NCI-H510A treated with DMSO at 0.1 percent for 48 hours (cell line): ENCODE measurements at regions not wholly inside any gene's neighbourhood (a gene's known extent, or its start where the extent isn't known, plus 50 kb on each side); places are given as distances from the start of the nearest gene placed in this dataset.

Source experiments
- DNase-seq: peaks from one replicate; lab custom pipeline; 2025; lab: John Stamatoyannopoulos, UW

DNA sequence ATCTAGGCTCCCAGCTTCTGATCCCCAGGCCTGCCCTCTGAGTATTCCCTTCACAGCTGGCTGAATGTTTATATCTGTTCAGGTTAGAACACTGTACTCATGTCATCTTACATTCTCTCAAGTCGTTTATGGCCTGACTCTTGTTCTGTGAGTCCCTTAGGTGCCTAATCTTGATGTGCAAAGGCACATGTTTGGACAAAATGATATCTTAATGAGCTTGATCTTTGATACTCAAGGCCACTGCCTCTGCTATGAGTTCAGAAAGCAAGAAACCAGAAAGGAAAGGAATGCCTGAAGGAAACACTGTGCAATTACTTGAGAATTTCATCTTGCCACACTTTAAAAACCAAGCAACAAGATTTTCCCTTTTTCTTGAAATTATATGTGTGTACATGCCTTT lies 391.8 kb upstream of the ZNF608 start:
- DNase-seq: no peak

DNA sequence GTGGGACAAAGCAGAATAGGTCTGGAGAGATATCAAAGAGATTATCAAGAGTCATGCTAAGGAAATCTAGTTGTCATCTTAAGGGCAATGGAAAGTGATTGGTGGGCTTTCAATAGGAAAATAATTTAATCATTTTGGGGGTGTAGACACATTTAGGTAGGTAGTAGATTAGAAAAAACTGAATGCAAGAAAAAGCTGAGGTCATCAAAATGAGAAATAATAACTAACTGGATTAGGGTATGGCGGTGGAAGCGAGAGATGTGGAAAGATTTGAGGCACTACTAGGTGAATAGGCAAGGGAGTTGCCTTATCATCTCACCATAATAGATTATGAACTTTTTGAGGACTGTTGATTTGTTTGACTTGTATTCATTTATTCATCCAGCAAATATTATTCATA lies 393.2 kb upstream of the ZNF608 start:
- DNase-seq: no peak

DNA sequence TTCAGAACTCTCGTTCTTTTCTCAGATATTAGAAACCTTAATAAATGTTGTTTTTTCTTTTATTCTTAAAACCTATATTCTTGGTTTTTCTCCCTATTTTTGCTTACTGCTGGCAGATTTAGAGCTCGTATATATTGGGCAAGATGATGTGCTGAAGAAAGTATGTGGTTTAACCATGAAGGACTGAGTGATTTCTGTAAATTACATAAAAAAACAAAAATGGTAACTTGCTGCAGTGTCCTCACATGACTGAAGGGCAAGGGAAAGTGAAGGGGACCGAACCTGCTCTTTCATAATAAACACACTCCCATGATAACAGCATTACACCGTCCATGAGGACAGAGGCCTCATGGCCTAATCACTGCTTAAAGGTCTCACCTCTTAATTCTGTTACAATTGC lies 393.8 kb upstream of the ZNF608 start:
- DNase-seq: no peak

DNA sequence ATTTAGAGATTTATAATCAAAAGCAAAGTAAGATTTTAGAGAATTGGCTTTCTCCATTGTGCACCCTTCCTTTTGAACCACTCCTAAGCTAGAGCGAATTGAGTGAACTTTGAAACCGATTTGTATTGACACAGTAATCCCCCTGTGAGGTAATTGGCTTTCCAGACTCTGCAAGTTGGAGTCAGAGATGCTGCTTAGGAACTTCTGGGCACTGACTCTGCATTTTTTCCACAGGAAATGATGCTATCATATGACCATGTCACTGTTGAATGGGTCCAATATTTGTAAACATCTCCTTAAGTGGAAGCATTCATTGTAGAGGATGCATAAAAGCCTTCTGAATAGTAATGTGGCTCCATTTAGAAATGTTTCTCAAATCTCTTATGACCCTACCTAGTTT lies 394.4 kb upstream of the ZNF608 start:
- DNase-seq: peak; percentile 9

- no peak for DNase-seq
Observed at GRCh38 chr5:125142458-125142857, 396.0 kb upstream of the ZNF608 start.

GRCh38 chr5:125143011-125143410 lies 396.6 kb upstream of the ZNF608 start:
- no peak for DNase-seq

- DNase-seq: peak; percentile 21
Observed at GRCh38 chr5:125148076-125148475, 401.6 kb upstream of the ZNF608 start.

- DNase-seq: no peak
Observed at GRCh38 chr5:125148706-125149105, 402.3 kb upstream of the ZNF608 start.

GRCh38 chr5:125149110-125149509 lies 402.7 kb upstream of the ZNF608 start:
- no peak for DNase-seq

GRCh38 chr5:125149527-125149926 lies 403.1 kb upstream of the ZNF608 start:
- DNase-seq: no peak

- no peak for DNase-seq
Observed at GRCh38 chr5:125150041-125150669, 403.7 kb upstream of the ZNF608 start.

- DNase-seq: no peak
Observed at GRCh38 chr5:125151150-125151900, 404.9 kb upstream of the ZNF608 start.

GRCh38 chr5:125152044-125152443 lies 405.6 kb upstream of the ZNF608 start:
- DNase-seq: no peak

DNA sequence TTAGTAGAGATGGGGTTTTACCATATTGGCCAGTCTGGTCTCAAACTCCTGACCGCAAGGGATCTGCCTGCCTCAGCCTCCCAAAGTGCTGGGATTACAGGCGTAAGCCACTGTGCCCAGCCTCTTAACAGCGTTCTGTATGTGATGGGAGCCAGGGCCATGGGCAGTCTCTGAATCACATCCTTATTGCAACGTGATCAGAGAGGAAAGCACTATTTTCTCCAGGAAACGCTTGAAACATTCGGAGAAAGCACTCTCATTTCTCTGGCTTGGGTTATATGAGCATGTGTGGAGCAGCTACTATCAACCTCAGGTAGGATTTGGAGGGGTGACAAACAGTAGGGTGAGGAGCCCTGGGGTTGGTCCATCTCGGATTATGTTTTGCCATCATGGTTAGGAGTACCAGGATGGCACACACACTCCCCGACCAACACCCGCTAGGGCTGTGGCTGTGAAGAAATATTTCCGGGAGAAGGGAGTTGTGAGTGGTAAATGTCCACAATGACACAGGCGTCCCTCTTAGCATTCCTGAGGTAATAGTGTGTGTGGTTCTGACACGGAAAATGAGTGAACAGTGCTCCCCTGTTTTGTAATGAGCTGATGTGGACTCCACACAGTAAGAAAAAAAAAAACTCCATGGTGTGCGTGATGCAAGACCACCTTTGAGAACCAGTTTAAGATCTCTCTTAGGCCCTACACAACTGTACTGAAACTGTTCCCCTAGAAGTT lies 406.2 kb upstream of the ZNF608 start:
- DNase-seq: no peak

DNA sequence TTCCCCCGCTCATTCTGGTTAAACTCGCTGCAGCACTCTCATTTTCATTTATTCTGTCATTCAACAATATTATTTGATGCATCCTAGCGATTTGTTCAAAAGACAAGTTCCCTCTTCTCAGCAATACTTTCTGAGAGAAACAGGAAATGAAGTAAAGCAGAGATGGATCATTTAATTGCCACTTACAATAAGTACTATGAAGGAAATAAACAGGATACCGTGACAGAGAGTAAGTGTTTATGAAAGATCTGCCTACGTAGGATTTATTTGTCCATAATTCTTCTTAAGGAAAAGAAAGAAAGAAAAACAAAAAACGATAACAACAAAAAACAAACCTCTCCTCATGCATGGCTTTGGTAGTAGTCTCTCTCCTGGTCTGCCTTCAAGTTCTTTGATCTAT lies 406.8 kb upstream of the ZNF608 start:
- DNase-seq: peak; percentile 26

DNA sequence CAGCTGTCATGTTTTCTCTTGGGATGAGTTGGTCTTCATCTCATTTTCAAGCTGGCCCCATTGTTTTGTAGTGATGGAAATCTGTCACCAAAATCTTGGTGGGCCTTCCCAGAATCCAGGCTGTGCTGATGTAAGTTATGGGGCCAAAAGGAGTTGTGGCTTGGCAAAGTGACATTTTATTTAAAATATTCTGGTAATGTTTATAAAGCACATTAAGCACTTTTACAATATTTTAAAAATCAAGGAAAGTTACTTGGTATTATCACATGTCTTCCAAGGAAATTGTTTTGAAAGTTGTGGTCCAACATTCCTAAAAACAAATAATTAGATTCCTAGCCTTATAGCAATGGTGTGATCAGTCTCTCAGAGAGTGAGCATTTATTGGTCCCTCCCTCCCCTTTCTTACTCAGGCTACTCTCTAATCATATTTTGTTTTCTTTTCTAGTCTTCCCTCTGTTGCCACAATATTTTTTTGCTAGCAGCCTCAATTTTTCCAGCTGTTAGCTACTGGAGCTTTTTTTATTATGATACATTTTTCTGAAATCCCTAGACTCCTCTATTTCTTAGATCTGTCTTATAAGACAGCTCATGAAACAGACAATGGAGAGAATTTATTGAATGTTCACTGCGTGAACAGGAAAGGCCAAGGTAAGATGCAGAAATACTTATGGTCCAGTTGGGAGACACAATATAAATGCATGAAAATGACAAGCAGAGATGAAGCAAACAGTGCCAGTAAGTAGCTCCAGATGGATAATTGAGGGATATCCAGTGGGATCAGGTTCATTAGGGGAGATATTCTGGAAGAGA lies 408.1 kb upstream of the ZNF608 start:
- DNase-seq: no peak

DNA sequence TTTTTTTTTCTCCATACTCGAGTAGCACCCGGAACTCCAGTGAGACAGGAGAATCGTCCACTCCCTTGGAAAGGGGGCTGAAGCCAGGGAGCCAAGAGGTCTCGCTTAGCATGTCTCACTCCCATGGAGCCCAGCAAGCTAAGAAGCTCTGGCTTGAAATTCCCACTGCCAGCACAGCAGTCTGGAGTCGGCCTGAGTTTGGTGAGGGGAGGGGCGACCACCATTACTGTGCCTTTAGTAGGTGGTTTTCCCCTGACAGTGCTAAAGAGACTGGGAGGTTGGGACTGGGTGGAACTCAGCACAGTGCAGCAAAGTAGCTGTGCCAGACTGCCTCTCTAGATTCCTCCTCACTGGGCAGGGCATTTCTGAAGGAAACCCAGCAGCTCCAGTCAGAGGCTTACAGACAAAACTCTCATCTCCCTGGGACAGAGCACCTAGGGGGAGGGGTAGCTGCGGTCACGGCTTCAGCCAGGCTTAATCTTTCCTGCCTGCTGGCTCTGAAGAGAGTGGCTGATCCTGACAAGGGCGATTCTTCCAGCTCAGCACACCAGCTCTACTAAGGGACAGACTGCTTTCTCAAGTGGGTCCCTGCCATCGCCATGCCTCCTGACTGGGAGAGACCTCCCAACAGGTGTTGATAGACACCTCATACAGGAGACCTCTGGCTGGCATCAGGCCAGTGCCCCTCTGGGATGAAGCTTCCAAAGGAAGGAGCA lies 414.5 kb upstream of the ZNF608 start:
- DNase-seq: no peak

DNA sequence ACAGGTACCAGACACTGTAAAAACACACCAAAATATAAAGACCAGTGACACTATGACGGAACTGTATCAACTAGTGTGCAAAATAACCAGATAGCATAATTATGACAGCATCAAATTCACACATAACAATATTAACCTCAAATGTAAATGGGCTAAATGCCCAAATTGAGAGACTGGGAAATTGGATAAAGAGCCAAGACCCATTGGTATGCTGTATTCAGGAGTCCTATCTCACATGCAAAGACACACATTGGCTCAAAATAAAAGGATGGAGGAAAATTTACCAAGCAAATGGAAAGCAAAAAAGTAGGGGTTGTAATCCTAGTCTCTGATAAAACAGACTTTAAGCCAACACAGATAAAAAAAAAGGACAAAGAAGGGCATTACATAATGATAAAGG lies 416.3 kb upstream of the ZNF608 start:
- no peak for DNase-seq

DNA sequence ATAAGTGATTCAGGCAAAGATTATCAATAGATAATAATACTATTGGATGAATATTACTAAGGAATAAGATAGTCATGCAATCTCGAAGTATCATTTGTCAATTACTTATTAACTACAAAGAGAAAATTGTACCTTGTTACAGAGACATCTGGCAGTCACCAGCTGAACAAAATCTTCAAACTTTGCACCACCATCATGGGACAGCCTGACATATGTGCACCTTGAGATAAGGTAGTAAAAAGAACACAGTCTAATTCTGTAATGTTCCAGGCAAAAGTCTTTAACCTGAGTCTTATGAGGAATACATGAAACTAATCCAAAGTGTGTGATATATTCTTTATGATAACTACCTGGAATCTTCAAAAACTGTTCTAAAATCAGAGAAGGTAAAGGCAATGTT lies 423.0 kb upstream of the ZNF608 start:
- DNase-seq: no peak

DNA sequence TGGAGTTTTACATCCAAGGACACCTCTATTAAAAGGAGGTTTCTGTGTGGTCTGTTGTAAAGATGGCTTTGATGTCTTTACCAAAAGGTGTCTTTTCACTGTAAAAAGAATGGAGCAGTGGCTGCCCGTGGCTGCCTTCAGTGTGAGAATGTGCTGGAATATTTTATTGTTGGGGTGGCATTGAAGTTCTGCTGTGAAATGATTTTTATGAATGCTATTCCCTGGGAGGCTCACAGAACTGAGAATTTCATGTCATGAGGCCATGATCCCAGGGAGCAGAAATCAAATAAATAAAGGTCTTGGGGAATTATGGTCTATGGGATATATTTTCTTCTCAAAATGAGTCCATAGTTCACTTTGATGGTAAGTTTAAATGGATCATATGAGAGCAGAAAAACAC lies 425.2 kb upstream of the ZNF608 start:
- DNase-seq: no peak

GRCh38 chr5:125175348-125176004 lies 429.0 kb upstream of the ZNF608 start:
- no peak for DNase-seq
